ENCODE measurements at regions not wholly inside any gene's neighbourhood (a gene's known extent, or its start where the extent isn't known, plus 50 kb on each side); places are given as distances from the start of the nearest gene placed in this dataset.

- no peak for DNase-seq
These were observed 136.1 kb upstream of the MAP9 start for GRCh38 chr4:155512817-155513216.

- no peak for DNase-seq
These were observed 135.3 kb upstream of the MAP9 start for GRCh38 chr4:155512046-155512445.

- DNase-seq = no peak
These were observed 134.0 kb upstream of the MAP9 start for GRCh38 chr4:155510771-155511170.

GRCh38 chr4:155509555-155509954, 132.8 kb upstream of the MAP9 start:
- no peak for DNase-seq

GRCh38 chr4:155506745-155507144, 130.0 kb upstream of the MAP9 start:
- DNase-seq = no peak

GRCh38 chr4:155505321-155505720, 128.6 kb upstream of the MAP9 start:
- DNase-seq = no peak

GRCh38 chr4:155497306-155497705, 120.5 kb upstream of the MAP9 start:
- DNase-seq = no peak

GRCh38 chr4:155496294-155496626, 119.5 kb upstream of the MAP9 start:
- no peak for DNase-seq

GRCh38 chr4:155495572-155496293, 119.0 kb upstream of the MAP9 start:
- no peak for DNase-seq

- no peak for DNase-seq
These were observed 117.4 kb upstream of the MAP9 start for GRCh38 chr4:155494037-155494718.

GRCh38 chr4:155491336-155492120, 114.8 kb upstream of the MAP9 start:
- no peak for DNase-seq

GRCh38 chr4:155489271-155489670, 112.5 kb upstream of the MAP9 start:
- no peak for DNase-seq

- DNase-seq = no peak
These were observed 111.9 kb upstream of the MAP9 start for GRCh38 chr4:155488691-155489090.

GRCh38 chr4:155487210-155487609, 110.4 kb upstream of the MAP9 start:
- no peak for DNase-seq

GRCh38 chr4:155481150-155481549, 104.4 kb upstream of the MAP9 start:
- no peak for DNase-seq

- DNase-seq = no peak
These were observed 103.1 kb upstream of the MAP9 start for GRCh38 chr4:155479835-155480234.

- DNase-seq = no peak
These were observed 101.6 kb upstream of the MAP9 start for GRCh38 chr4:155478336-155478835.

- no peak for DNase-seq
These were observed 98.0 kb upstream of the MAP9 start for GRCh38 chr4:155474758-155475157.

- no peak for DNase-seq
These were observed 96.8 kb upstream of the MAP9 start for GRCh38 chr4:155473420-155474095.

GRCh38 chr4:155468282-155468681, 91.5 kb upstream of the MAP9 start:
- DNase-seq = no peak

- DNase-seq = no peak
These were observed 73.9 kb upstream of the MAP9 start for GRCh38 chr4:155450676-155451075.

- no peak for DNase-seq
These were observed 68.5 kb upstream of the MAP9 start for GRCh38 chr4:155445306-155445705.

GRCh38 chr4:155444721-155445120, 68.0 kb upstream of the MAP9 start:
- DNase-seq = no peak
